Nephron (organoid): ENCODE measurements at regions not wholly inside any gene's neighbourhood (a gene's known extent, or its start where the extent isn't known, plus 50 kb on each side); places are given as distances from the start of the nearest gene placed in this dataset.

Experiments
- H3K27ac Mint-ChIP-seq, 3 experiments: 2 replicates each; pipeline ENCODE4 v1.8.0; 2020; ENCODE audit warnings: mixed read lengths in 3 of 3, mild to moderate bottlenecking in 2 of 3, moderate library complexity in 1 of 3
- H3K27me3 Mint-ChIP-seq: 2 replicates; pipeline ENCODE4 v1.8.0; 2021; ENCODE audit warnings: low read depth, mild to moderate bottlenecking, moderate library complexity, mixed read lengths
- H3K36me3 Mint-ChIP-seq: 2 replicates; pipeline ENCODE4 v1.8.0; 2020; ENCODE audit warnings: low read depth, mixed read lengths
- H3K4me1 Mint-ChIP-seq: 2 replicates; pipeline ENCODE4 v1.8.0; 2020; ENCODE audit warnings: mixed read lengths
- H3K4me3 Mint-ChIP-seq, 3 experiments: 2 replicates each; pipeline ENCODE4 v1.8.0; 2020; ENCODE audit warnings: mild to moderate bottlenecking in 3 of 3, mixed read lengths in 3 of 3, moderate library complexity in 2 of 3
- H3K9me3 Mint-ChIP-seq: 2 replicates; pipeline ENCODE4 v1.8.0; 2020; ENCODE audit warnings: mixed read lengths
- CTCF ChIP-seq, 3 experiments: fragments of 200-600 bp; sonication (generic); IDR thresholded peaks; one replicate each; pipeline ENCODE4 v1.5.0; 2021; ENCODE audit warnings: antibody characterized with exemption in 3 of 3; ENCODE audit not compliant: unreplicated experiment in 3 of 3

GRCh38 chr4:60020389-60020788 is 1179.7 kb upstream of the ADGRL3 start:
- no peaks in the 10 kb centered on the region for H3K9me3 Mint-ChIP-seq
- no peak overlapping the region for H3K4me3 Mint-ChIP-seq
- peak overlapping the region in 1 of 3 experiments; percentile 44 for H3K27ac Mint-ChIP-seq
- H3K36me3 Mint-ChIP-seq: no peaks in the 10 kb centered on the region
- no peaks in the 10 kb centered on the region for H3K4me1 Mint-ChIP-seq
- no peaks in the 10 kb centered on the region for H3K27me3 Mint-ChIP-seq
- no peak for TF ChIP-seq CTCF (IDR thresholded peaks at IDR 0.05; ENCODE audit: unreplicated experiment in 3 of 3)

- Mint-ChIP-seq H3K4me3 (no peak overlapping the region), H3K4me1 (no peaks in the 10 kb centered on the region), H3K36me3 (no peaks in the 10 kb centered on the region), H3K27me3 (peaks cover 4% of the 10 kb centered on the region), H3K27ac (no peak overlapping the region), H3K9me3 (no peaks in the 10 kb centered on the region)
- TF ChIP-seq CTCF (IDR thresholded peaks at IDR 0.05; ENCODE audit: unreplicated experiment in 3 of 3): no peak
Observed at GRCh38 chr4:60033826-60034225, 1166.3 kb upstream of the ADGRL3 start.

- H3K9me3 Mint-ChIP-seq: no peaks in the 10 kb centered on the region
- no peak overlapping the region for H3K27ac Mint-ChIP-seq
- no peak for TF ChIP-seq CTCF (IDR thresholded peaks at IDR 0.05; ENCODE audit: unreplicated experiment in 3 of 3)
- no peaks in the 10 kb centered on the region for H3K36me3 Mint-ChIP-seq
- H3K27me3 Mint-ChIP-seq: peaks cover 4% of the 10 kb centered on the region
- no peak overlapping the region for H3K4me3 Mint-ChIP-seq
- no peaks in the 10 kb centered on the region for H3K4me1 Mint-ChIP-seq
Observed at GRCh38 chr4:60034361-60034760, 1165.8 kb upstream of the ADGRL3 start.

- no peak for TF ChIP-seq CTCF (IDR thresholded peaks at IDR 0.05; ENCODE audit: unreplicated experiment in 3 of 3)
- no peaks in the 10 kb centered on the region for H3K4me1 Mint-ChIP-seq
- H3K27ac Mint-ChIP-seq: no peak overlapping the region
- H3K4me3 Mint-ChIP-seq: no peak overlapping the region
- no peaks in the 10 kb centered on the region for H3K36me3 Mint-ChIP-seq
- no peaks in the 10 kb centered on the region for H3K9me3 Mint-ChIP-seq
- H3K27me3 Mint-ChIP-seq: no peaks in the 10 kb centered on the region
Observed at GRCh38 chr4:60039908-60040307, 1160.2 kb upstream of the ADGRL3 start.

- no peaks in the 10 kb centered on the region for H3K27me3 Mint-ChIP-seq
- no peak overlapping the region for H3K27ac Mint-ChIP-seq
- H3K4me1 Mint-ChIP-seq: no peaks in the 10 kb centered on the region
Observed at GRCh38 chr4:60042231-60042652, 1157.9 kb upstream of the ADGRL3 start.

More at GRCh38 chr4:60042231-60042652, 1157.9 kb upstream of the ADGRL3 start:
- Mint-ChIP-seq H3K36me3 (no peaks in the 10 kb centered on the region), H3K4me3 (no peak overlapping the region), H3K9me3 (peaks cover under 1% of the 10 kb centered on the region)
- TF ChIP-seq CTCF (IDR thresholded peaks at IDR 0.05; ENCODE audit: unreplicated experiment in 3 of 3): no peak
